ENCODE measurements at regions not wholly inside any gene's neighbourhood (a gene's known extent, or its start where the extent isn't known, plus 50 kb on each side); places are given as distances from the start of the nearest gene placed in this dataset.

DNA sequence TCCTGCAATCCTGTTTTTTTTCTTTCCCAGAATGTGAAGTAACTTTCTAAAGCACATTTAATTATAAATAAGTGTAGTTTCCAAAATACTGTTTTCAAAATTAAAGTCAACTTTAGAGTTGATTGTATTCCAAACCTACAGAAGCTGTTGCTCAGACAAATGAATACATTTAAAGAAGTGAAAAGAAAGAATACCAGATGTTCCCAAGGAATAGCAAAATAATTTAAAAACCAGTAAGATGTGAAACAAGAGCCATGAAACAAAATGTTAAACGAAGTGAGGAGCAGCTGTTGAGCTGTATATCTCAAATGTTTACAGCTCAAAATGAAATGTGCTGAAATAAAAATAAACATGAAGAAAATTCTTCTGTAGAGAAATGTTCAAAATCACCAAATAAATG lies 627.4 kb upstream of the NDST4 start:
- TF ChIP-seq, protein P1, sequence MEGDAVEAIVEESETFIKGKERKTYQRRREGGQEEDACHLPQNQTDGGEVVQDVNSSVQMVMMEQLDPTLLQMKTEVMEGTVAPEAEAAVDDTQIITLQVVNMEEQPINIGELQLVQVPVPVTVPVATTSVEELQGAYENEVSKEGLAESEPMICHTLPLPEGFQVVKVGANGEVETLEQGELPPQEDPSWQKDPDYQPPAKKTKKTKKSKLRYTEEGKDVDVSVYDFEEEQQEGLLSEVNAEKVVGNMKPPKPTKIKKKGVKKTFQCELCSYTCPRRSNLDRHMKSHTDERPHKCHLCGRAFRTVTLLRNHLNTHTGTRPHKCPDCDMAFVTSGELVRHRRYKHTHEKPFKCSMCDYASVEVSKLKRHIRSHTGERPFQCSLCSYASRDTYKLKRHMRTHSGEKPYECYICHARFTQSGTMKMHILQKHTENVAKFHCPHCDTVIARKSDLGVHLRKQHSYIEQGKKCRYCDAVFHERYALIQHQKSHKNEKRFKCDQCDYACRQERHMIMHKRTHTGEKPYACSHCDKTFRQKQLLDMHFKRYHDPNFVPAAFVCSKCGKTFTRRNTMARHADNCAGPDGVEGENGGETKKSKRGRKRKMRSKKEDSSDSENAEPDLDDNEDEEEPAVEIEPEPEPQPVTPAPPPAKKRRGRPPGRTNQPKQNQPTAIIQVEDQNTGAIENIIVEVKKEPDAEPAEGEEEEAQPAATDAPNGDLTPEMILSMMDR (IDR thresholded peaks at IDR 0.05), result no peak
- TF ChIP-seq POLR2A (IDR thresholded peaks at IDR 0.05) (no peak), POLR2AphosphoS5 (IDR thresholded peaks at IDR 0.05) (no peak), EP300 (IDR thresholded peaks at IDR 0.05) (no peak)
